ENCODE measurements at regions not wholly inside any gene's neighbourhood (a gene's known extent, or its start where the extent isn't known, plus 50 kb on each side); places are given as distances from the start of the nearest gene placed in this dataset.

- BruUV-seq (replicated peaks): no TSS peak
- Histone ChIP-seq H3K9ac (replicated peaks; ENCODE audit: extremely low read depth, insufficient read depth, low read length) (no peak overlapping the region), H3K4me1 (ENCODE audit: control insufficient read depth, extremely low read depth, insufficient read depth, low read length) (peaks cover 11% of the 10 kb centered on the region), H3K9me3 (replicated peaks; ENCODE audit: control insufficient read depth, insufficient read depth, low read length) (no peaks in the 10 kb centered on the region), H3K27ac (ENCODE audit: insufficient read depth, low read depth, low read length) (no peak overlapping the region), H3K36me3 (ENCODE audit: control insufficient read depth in 2 of 2, extremely low read depth in 1 of 2, insufficient read depth in 2 of 2, low read length in 2 of 2) (no peaks in the 10 kb centered on the region), H3K4me3 (replicated peaks in 1 of 3; ENCODE audit: insufficient read depth in 1 of 3, low read depth in 1 of 3, low read length in 3 of 3) (no peak overlapping the region), H3K79me2 (ENCODE audit: control insufficient read depth, insufficient read depth, low read length) (no peaks in the 10 kb centered on the region), H3K27me3 (ENCODE audit: control insufficient read depth in 2 of 2, insufficient read depth in 2 of 2, low read length in 2 of 2) (no peaks in the 10 kb centered on the region), H3K9me1 (replicated peaks; ENCODE audit: control insufficient read depth, extremely low read depth, insufficient read depth, low read length) (no peaks in the 10 kb centered on the region), H3K4me2 (ENCODE audit: insufficient read depth, low read length) (no peak overlapping the region), H4K20me1 (replicated peaks; ENCODE audit: control insufficient read depth, extremely low read depth, insufficient read depth, low read length) (no peaks in the 10 kb centered on the region), H2AFZ (ENCODE audit: low read depth, low read length) (no peak overlapping the region)
- TF ChIP-seq MAX (IDR thresholded peaks at IDR 0.05; ENCODE audit: insufficient read depth, insufficient read length) (no peak), POLR2A (IDR thresholded peaks at IDR 0.05; ENCODE audit: low read depth, low read length) (no peak), FOS (IDR thresholded peaks at IDR 0.05; ENCODE audit: borderline replicate concordance, insufficient read depth, low read length) (no peak), EZH2 (IDR thresholded peaks at IDR 0.05; ENCODE audit: borderline replicate concordance, low read depth, low read length, severe bottlenecking) (no peak), JUN (IDR thresholded peaks at IDR 0.05; ENCODE audit: borderline replicate concordance, insufficient read depth, insufficient read length, low read depth) (no peak), MYC (IDR thresholded peaks at IDR 0.05; ENCODE audit: low read depth, low read length) (no peak), POLR2AphosphoS5 (IDR thresholded peaks at IDR 0.05; ENCODE audit: insufficient read depth, low read depth, low read length) (no peak), GATA2 (IDR thresholded peaks at IDR 0.05; ENCODE audit: insufficient read depth, insufficient read length, low read depth, low read length) (no peak)
- TF ChIP-seq, protein P1, sequence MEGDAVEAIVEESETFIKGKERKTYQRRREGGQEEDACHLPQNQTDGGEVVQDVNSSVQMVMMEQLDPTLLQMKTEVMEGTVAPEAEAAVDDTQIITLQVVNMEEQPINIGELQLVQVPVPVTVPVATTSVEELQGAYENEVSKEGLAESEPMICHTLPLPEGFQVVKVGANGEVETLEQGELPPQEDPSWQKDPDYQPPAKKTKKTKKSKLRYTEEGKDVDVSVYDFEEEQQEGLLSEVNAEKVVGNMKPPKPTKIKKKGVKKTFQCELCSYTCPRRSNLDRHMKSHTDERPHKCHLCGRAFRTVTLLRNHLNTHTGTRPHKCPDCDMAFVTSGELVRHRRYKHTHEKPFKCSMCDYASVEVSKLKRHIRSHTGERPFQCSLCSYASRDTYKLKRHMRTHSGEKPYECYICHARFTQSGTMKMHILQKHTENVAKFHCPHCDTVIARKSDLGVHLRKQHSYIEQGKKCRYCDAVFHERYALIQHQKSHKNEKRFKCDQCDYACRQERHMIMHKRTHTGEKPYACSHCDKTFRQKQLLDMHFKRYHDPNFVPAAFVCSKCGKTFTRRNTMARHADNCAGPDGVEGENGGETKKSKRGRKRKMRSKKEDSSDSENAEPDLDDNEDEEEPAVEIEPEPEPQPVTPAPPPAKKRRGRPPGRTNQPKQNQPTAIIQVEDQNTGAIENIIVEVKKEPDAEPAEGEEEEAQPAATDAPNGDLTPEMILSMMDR (IDR thresholded peaks at IDR 0.05; ENCODE audit: extremely low read depth in 1 of 2, insufficient read depth in 1 of 2, low read depth in 1 of 2, low read length in 2 of 2): no peak
- POLR2A ChIA-PET: no interaction called here
- intact Hi-C loops (cut with micrococcal nuclease): loop anchor here (5.0 kb wide), 1 partner anchor 42 kb away; no protein-coding TSS in a partner anchor
- CTCF ChIA-PET: no interaction called here
- dilution Hi-C loops (cut with MboI; ENCODE audit: extremely low pct_ligation_motif_present, low sequenced_read_pairs): no loop called here
- DNase-seq (ENCODE audit: low read depth, low spot score) (no peak), FAIRE-seq (no peak)
Measured at GRCh38 chr4:145340071-145340675, 141.5 kb upstream of the SMAD1 start.

Data from endothelial cell of umbilical vein (primary cell).